ENCODE measurements at regions not wholly inside any gene's neighbourhood (a gene's known extent, or its start where the extent isn't known, plus 50 kb on each side); places are given as distances from the start of the nearest gene placed in this dataset.

GRCh38 chr12:111171832-111172231 lies 197.1 kb downstream of the PHETA1 start:
- ChIA-PET CTCF (no interaction called here), POLR2A (no interaction called here)
- Histone ChIP-seq H3K27ac (ENCODE audit: extremely low read depth, low read depth, low read length) (no peak overlapping the region), H3K9me3 (ENCODE audit: control insufficient read depth, insufficient read depth, low read depth, low read length) (no peaks in the 10 kb centered on the region), H3K4me1 (ENCODE audit: control insufficient read depth, insufficient read depth, low read length) (no peaks in the 10 kb centered on the region), H3K36me3 (ENCODE audit: control insufficient read depth in 2 of 2, insufficient read depth in 1 of 2, low read length in 2 of 2) (no peaks in the 10 kb centered on the region), H3K4me3 (ENCODE audit: low read depth, low read length) (no peak overlapping the region)
- TF ChIP-seq RBAK (tag by site-specific recombination; IDR thresholded peaks at IDR 0.05) (no peak), ZSCAN4 (tag by site-specific recombination; IDR thresholded peaks at IDR 0.05) (peak; percentile 97)

- ChIA-PET POLR2A (no interaction called here), CTCF (no interaction called here)
- H3K9me3 ChIP-seq (ENCODE audit: control insufficient read depth, insufficient read depth, low read depth, low read length), result no peaks in the 10 kb centered on the region
- H3K36me3 ChIP-seq (ENCODE audit: control insufficient read depth in 2 of 2, insufficient read depth in 1 of 2, low read length in 2 of 2), result no peaks in the 10 kb centered on the region
- H3K27ac ChIP-seq (ENCODE audit: extremely low read depth, low read depth, low read length), result no peak overlapping the region
- no peaks in the 10 kb centered on the region for H3K4me1 ChIP-seq (ENCODE audit: control insufficient read depth, insufficient read depth, low read length)
- TF ChIP-seq ZNF132 (tag by site-specific recombination; IDR thresholded peaks at IDR 0.05; ENCODE audit: borderline replicate concordance), result no peak
- no peak for TF ChIP-seq PRDM1 (tag by site-specific recombination; IDR thresholded peaks at IDR 0.05)
- no peak for TF ChIP-seq INSM2 (tag by site-specific recombination; IDR thresholded peaks at IDR 0.05)
- TF ChIP-seq ZNF561 (tag by site-specific recombination; IDR thresholded peaks at IDR 0.05; ENCODE audit: borderline replicate concordance), result no peak
- no peak for TF ChIP-seq ZFHX2 (tag by site-specific recombination; conservative IDR thresholded peaks at IDR 0.05)
- no peak for TF ChIP-seq ZNF776 (tag by site-specific recombination; IDR thresholded peaks at IDR 0.05; ENCODE audit: borderline replicate concordance)
- TF ChIP-seq ZNF350 (tag by site-specific recombination; IDR thresholded peaks at IDR 0.05), result no peak
- TF ChIP-seq ZNF639 (tag by site-specific recombination; IDR thresholded peaks at IDR 0.05), result no peak
- TF ChIP-seq FEZF1 (tag by site-specific recombination; IDR thresholded peaks at IDR 0.05), result no peak
- TF ChIP-seq CTCF (tag by site-specific recombination; IDR thresholded peaks at IDR 0.05), result no peak
- no peak for TF ChIP-seq ZBTB21 (tag by site-specific recombination; IDR thresholded peaks at IDR 0.05)
- no peak for TF ChIP-seq ZNF830 (tag by site-specific recombination; IDR thresholded peaks at IDR 0.05; ENCODE audit: low read depth)
- no peak for TF ChIP-seq GFI1B (tag by site-specific recombination; IDR thresholded peaks at IDR 0.05)
- no peak for TF ChIP-seq ZNF292 (tag by site-specific recombination; IDR thresholded peaks at IDR 0.05; ENCODE audit: borderline replicate concordance, low read depth)
- TF ChIP-seq PRDM10 (tag by site-specific recombination; IDR thresholded peaks at IDR 0.05), result no peak
- TF ChIP-seq WT1 (tag by site-specific recombination; IDR thresholded peaks at IDR 0.05), result no peak
- TF ChIP-seq ZNF175 (tag by site-specific recombination; IDR thresholded peaks at IDR 0.05), result no peak
- TF ChIP-seq PATZ1 (tag by site-specific recombination; IDR thresholded peaks at IDR 0.05), result no peak
- no peak for TF ChIP-seq ZNF707 (tag by site-specific recombination; IDR thresholded peaks at IDR 0.05)
- TF ChIP-seq KLF10 (tag by site-specific recombination; IDR thresholded peaks at IDR 0.05), result no peak
- H3K4me3 ChIP-seq (ENCODE audit: low read depth, low read length), result no peak overlapping the region
Observed at GRCh38 chr12:111171345-111171744, 197.6 kb downstream of the PHETA1 start.

Data from HEK293 (cell line).